GM21381 (cell line): ENCODE measurements at regions not wholly inside any gene's neighbourhood (a gene's known extent, or its start where the extent isn't known, plus 50 kb on each side); places are given as distances from the start of the nearest gene placed in this dataset.

Experiments
- ATAC-seq: cut with Tn5 transposase; IDR thresholded peaks from one replicate; pipeline ENCODE4 v1.9.1; 2021; ENCODE audit warnings: mild to moderate bottlenecking, moderate library complexity; ENCODE audit not compliant: unreplicated experiment

DNA sequence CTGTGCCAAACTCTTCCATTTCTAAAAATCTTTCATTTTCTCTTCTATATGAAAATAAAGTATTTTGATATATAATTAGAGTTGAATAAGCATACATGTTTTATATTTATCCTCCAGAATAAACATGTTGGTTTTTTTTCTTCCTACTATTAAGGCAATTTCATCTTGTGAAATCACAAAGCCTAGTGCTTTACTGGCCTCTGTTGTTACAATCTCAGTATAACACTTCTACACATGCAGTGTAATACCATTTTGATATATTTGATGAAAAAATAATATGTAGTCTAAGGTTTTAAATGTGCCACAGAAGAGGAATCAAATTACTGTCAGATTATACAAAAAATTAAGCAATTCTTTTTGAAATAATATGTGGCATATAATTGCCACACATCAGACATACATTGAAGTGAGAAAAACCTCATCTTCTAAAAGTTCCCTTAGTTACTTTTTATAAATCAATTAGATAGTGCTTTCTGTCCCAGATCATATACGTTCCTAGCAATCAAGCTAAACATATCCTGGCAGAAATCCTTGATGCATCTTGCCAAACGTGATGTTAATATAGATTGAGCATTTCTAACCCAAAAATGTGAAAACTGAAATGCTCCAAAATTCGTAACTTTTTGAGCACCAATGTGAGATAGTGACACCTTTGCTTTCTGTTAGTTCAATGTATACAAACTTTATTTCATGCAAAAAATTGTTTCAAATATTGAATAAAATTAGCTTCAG lies 225.1 kb upstream of the MANEA start:
- ATAC-seq = no peak

DNA sequence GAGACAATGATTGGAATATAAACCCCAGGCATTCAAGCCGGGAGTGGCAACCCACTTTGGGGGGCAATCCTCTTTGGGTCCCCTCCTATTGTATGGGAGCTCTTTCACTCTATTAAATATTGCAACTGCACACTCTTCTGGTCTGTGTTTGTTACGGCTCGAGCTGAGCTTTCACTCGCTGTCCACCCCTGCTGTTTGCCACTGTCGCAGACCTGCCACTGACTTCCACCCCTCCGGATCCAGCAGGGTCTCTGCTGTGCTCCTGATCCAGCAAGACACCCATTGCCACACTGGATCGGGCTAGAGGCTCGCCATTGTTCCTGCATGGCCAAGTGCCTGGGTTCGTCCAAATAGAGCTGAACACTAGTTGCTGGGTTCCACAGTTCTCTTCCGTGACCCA lies 222.8 kb upstream of the MANEA start:
- ATAC-seq = no peak

DNA sequence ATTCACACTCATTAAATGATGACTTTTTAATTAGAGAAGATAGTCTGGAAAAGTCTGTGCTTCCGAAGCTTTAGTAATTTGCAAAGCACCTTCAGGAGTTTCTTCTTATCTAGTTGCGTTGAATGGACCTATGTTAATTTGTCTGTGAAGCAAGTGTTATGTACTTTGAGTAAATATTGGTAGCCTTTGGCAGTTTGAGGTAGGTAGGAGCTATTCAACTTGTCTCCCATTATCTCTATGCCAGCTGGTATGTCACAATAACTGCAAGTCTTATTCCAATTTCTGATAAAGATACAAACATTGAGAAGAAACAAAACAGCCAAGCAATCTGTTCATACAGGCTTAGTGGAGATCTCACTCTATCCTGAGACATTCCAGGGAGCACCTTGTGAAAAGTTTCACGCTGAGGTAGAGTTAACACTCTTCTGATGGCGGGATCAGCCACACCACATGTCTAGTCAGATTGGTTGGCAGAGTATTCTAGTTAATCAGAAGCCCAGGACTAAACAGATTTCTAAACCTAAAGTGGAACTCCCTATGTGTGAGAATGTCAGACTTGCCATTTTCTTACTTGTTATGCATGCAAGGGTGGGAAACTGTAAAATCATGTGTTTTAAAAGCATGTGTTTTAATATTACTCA lies 219.8 kb upstream of the MANEA start:
- ATAC-seq = no peak

DNA sequence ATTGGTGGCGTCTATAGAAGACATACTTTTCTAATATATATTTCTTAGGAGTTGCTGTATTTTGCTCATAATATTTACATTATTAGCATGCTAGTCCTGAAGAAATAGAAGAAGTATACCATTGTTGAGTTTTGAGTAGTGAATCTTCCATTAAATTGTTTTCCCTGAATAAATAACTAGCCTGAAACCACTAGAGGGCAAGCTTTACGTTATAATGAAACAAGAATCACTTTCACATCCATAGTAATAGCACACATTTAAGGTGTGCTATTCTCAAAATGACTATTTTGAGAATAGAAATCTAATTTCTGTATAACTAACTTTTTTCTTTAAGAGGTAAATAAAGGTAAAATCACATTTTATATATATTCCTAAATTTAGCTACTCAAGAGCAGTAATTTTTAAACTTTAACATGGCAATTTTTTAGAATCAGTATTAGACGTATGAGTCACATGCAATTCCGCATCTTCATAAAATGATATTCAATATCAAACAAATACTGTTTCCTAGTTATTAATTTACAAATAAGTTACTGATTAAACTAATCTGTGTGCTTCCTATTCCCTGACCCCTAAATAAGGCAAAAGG lies 213.2 kb upstream of the MANEA start:
- ATAC-seq = peak; percentile 83

DNA sequence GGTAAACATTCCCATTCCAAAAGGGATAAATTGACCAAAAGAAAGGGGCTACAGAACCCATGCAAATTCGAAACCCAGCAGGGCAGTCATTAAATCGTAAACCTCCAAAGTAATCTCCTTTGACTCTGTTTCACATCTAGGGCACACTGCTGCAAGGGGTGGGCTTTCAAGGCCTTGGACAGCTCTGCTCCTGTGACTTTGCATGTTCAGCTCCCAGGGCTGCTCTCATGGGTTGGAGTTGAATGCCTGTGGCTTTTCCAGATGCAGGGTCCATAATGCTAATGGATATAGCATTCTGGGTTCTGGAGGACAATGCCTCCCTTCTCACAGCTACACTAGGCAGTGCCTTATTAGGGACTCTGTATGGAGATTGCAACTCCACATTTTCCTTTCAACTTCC lies 211.9 kb upstream of the MANEA start:
- no peak for ATAC-seq

DNA sequence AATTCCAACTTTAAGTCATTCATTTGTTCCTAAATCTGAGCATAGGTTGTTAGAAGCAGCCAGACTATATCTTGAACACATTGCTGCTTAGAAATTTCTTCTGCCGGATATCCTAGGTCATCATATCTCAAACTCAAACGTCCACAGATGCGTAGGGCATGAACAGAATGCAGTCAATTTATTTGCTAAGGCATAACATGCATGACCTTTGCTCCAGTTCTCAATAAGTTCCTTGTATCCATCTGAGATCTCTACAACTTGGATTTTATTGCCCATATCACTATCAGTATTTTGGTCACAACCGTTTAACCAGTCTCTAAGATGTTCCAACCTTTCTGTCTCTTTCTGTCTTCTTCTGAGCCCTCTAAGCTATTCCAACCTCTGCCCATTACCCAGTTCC lies 210.9 kb upstream of the MANEA start:
- ATAC-seq = no peak

DNA sequence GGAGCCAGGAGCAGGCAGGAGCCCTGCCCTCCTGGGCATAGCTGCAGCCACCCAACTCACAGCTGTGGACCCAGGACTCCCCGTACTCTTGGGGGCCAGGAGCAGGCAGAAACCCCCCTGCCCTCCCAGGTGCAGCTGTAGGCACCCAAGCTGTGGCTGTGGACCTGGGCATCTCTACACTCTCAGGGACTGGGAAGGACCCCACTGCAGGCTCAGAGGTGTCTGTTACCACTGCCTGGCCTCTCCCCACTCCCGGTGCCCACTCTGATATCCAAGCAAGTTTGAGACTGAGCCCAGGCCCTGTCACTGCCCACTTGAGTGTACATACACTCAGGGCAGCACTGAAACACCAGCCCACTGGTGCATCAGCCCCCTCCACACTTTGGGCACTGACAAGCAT lies 193.5 kb upstream of the MANEA start:
- ATAC-seq = no peak

DNA sequence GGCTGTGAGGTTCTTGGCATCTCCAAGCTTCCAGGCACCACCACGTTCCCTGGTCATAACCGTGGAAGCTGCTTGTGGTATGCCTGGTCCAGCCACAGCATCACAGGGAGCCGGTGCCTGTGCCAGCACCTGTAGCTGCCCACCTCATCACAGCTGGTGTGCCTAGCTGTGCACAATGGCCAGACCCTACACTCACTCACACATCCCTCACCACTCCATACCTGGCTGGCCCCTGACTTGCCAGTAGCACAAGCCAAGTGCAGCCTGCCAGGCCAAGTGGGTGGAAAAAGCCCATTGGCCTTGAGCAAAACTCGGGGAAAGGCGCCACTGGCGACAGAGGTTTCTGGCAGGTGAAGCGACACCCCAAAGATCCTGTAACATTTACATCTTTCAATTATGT lies 192.3 kb upstream of the MANEA start:
- no peak for ATAC-seq

DNA sequence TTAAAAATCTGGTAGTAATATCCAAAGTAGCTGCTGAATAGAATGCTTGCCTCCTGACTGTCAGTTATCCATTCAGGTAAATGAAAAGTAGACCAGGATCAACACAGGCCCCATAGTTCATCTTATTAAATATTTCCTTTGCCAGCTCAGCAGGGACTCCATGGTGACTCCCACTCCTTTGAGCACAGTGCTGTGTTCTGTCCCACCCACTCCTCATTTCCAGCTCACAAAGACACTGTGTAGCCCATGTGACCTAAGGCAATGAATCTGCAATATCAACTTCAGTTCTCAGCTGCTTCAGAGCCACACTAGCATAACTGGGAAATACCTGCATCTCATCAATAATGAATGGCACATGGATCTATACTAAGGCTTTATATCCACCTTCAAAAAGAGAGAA lies 189.5 kb upstream of the MANEA start:
- ATAC-seq = no peak

DNA sequence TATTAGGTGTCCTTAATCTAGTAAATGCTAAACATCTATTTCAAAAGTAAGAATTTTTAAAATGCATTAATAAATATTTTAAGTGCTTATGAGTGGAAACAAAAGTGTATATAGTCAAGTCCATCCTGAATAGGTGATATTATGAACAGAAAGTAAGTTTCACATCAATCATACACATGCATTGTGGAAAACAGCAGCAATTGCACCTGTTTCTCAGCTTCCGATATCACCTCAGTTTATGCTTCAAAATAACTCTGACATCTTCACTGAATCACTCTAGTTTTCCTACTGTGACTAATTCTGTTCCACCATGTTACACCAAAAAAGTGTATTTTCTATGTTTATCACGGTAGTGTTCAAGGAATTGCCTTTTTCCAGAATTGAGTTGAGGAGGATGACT lies 172.6 kb upstream of the MANEA start:
- no peak for ATAC-seq

DNA sequence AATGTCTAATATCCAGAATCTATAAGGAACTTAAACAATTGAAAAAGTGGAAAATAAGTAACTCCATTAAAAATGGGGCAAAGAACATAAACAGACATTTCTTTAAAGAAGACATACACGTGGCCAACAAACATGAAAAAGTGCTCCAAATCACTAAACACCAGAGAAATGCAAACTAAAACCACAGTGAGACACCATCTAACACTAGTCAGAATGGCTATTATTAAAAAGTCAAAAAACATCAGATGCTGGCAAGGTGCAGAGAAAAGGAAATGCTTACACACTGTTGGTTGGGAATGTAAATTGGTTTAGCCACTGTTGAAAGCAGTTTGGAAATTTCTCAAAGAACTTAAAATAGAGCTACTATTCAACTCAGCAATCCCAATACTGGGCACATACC lies 169.2 kb upstream of the MANEA start:
- ATAC-seq = no peak

DNA sequence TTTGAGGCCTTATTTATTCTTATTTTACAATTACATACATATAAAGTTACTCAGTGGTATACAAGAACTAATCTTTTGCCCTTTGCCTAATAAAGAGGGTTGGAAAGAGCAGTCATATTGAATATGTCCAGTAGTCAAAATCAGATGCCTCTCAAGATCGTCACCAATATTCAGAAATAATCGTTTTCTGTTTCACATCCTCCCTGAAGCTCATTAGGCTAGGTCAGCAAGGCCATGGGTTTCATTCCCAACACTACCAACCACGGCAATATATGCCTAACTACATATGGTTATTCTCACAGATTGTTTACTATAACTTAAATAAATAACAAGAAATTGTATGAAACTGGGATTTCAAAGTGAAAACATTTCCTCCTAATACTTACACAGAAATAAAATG lies 167.2 kb upstream of the MANEA start:
- ATAC-seq = no peak

DNA sequence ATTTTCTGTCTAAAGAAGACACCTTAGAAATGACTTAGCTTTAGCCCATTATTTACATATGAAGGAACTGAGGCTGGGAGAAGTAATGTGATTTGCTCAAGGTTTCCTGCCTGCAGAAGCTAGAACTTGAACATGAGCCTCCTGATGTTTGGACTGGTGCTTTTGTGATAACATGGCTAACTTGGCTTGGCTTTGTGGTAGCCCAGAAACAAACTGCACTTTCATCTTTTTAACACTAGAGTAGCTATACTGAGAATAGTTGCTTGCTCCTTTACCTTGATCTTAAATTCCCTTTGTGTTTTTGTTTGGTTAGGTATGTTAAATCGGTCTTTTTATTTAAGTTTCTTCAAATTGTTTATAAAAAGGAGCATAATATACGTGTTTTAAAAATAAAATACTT lies 163.5 kb upstream of the MANEA start:
- ATAC-seq = no peak

DNA sequence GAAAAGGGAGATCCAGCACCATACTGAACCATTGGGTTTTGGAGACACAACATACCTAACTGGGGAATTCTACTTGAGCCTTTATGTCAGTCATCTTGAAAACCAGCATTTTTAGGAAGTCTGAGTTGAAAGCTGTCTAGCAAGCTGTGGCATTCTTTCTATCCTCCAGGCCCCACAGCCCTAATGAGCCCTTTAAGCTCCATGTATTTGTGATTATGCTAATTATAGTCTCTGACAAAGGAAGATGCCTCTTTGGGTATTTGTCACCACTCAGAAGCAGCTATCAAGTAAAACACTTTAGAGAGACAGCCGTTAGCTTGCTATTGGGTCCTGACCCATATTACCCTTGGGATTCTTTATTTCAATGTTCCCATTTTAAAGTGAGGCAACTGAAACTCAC lies 159.5 kb upstream of the MANEA start:
- ATAC-seq = no peak

DNA sequence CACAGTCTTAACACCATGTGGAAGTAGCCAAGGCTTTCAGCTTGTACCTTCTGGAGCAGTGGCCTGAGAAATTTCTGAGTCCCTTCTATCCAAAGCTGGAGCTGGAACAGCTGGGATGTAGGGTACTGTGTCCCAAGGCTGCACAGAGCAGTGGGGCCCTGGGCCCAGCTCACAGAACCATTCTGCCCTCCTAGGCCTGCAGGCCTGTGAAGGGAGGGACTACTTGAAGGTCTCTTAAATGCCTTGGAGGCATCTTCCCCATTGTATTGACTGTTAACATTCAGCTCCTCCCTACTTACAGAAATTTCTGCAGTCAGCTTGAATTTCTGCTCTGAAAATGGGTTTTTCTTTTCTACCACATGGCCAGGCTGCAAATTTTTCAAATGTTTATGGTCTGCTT lies 156.5 kb upstream of the MANEA start:
- no peak for ATAC-seq

DNA sequence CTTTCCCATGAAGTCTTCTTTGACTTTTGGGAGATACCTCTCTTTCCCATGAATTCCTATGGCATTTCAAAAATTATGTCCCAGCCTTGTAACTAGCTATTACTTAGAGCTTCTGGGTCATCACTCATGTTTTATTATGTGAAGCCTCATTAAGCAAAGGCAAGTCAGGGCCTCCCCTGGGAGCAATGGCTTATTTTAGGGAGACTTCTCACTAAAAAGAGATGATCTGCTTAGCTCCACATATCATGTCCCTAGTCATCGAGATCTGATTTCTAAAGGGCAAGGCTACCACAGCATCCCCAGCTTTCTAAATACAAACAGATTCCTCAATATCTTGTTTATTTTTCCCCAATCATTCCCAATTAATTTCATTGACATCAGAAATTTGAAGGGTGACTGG lies 154.0 kb upstream of the MANEA start:
- no peak for ATAC-seq

DNA sequence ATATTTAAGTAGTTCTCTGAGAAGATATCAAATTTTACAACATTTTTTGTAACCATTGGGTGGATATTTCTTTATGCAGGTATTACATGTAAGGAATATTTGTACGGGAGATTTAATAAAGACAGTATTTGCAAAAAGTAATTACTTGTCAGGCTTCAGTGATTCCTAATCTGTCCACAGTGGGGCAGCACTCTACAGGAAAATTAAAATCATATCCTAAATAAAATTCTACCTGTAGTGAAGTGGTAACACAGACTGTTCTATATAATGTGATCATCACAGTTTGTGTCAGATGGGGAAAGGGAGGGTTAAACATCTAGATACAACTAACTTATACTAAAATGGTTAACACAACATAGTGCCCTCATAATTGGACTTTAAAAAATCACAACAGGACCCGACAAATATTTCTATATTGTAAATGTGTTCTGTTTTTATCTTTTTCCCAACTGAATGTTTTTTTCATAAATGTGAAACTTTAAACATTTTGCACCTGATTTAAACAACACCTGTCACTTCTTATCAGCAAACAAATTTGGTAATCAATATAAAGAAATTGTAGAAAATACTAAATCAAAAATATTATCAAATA lies 145.6 kb upstream of the MANEA start:
- no peak for ATAC-seq

DNA sequence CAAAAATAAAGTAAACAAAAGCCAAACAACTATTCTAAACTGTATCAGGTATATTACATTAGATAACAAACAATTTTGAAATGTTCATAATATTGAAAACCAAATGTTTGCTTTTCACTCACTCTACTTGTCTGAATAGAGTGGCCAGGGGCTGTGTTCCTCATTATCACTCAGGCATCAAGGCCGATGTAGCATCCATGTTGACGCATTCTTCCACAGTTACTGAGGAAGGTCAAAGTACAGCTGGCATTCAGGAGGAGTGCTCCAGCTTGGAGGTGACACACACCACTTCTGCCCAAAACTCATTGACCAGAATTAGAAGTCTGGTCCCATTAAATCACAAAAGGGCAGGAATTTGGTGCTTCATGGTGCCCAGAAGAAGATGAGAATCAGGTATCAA lies 137.6 kb upstream of the MANEA start:
- ATAC-seq = no peak

DNA sequence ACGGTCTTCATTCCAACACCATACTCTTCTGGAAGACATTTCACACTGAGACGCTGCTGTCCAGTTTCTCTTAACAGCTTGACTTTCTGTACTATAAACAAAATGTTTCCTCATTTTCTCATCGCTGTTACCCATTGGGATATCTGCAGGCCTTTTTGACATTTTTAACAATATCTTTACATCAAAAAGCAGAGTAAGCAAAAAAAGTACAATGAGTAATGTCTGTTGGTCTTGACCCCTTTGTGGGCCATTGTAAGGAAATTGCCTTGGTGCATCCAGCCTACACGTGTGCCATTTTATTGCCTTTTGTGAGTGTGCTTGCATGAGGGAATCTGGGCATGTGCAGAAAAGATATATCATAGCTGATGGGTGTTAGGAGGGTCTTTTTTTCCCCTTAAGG lies 129.1 kb upstream of the MANEA start:
- ATAC-seq = no peak

DNA sequence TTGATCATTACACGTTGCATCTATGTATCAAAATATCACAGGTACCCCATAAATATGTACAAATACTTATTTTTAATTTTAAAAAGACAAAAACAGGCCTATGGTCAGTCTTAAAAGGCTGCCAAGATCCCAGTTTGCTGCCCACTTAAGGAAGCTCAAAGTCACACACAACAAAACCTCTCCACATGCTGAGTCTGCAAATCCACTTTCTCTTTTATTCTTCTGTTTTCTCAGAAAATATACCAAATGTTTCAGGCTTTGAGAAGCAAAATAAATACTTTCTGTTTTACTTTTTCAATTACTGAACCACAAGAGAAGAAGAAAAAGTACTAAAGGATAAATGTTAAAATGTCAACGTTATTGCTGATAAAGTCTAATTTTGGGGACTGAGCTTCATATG lies 107.8 kb upstream of the MANEA start:
- ATAC-seq = no peak

DNA sequence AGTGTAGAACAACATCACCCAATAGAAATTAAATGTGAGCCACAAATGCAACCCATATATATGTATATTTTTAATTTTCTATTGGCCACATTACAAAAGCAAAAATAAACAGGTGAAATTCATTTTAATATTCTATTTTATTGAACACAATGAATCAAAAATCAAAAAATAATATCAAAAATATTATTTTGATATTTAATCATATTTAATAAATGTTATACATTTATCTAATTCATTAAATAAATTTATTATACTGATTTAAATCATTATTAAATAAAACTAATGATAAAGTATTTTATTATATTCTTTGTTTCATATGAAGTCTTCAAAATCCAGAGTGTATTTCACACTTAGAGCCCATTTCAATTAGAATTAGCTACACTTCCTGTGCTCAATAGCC lies 98.4 kb upstream of the MANEA start:
- ATAC-seq = no peak

DNA sequence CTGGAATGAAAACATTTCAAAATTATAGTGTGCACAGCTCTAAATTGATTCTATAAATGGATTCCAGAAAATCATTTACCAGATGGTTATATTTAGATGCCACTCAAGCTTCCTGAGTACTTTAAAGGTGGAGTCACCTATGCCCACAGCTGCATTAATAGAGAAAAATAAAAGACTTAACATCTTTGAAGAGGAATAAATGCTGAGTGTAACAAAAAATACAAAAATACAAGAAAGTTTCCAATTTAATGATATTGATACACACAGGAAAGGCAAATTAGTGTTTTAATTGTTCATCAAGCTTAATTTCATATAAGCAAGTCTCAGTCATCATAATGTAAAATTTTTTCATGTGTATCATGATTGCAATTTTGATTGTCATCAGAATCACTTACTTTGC lies 89.5 kb upstream of the MANEA start:
- no peak for ATAC-seq
